GM12892 (cell line): ENCODE measurements at regions not wholly inside any gene's neighbourhood (a gene's known extent, or its start where the extent isn't known, plus 50 kb on each side); places are given as distances from the start of the nearest gene placed in this dataset.

ENCODE experiments used
- POLR2A ChIP-seq: IDR thresholded peaks from 2 replicates; pipeline ENCODE4 v1.6.1; 2011; ENCODE audit warnings: low read depth, low read length, control low read depth
- POLR2AphosphoS5 ChIP-seq: IDR thresholded peaks from 2 replicates; pipeline ENCODE4 v1.6.1; 2011; ENCODE audit warnings: low read depth, low read length, control low read depth
- TAF1 ChIP-seq: IDR thresholded peaks from 2 replicates; pipeline ENCODE4 v1.6.1; 2011; ENCODE audit warnings: low read depth, mild to moderate bottlenecking, control low read depth, low read length, borderline replicate concordance

GRCh38 chr18:53850902-53851301 lies 373.6 kb downstream of the MBD2 start:
- no peak for TF ChIP-seq POLR2A
- TF ChIP-seq TAF1, result no peak
- TF ChIP-seq POLR2AphosphoS5, result no peak
